CD4-positive, alpha-beta memory T cell (primary cell): ENCODE measurements at regions not wholly inside any gene's neighbourhood (a gene's known extent, or its start where the extent isn't known, plus 50 kb on each side); places are given as distances from the start of the nearest gene placed in this dataset.

Experiments used
- CTCF ChIA-PET: fragments of 350-600 bp; sonication (Branson Sonifier 250); formaldehyde crosslinking; loops from one replicate; lab custom pipeline; 2021; ENCODE audit warnings: inconsistent platforms; ENCODE audit not compliant: partially characterized antibody; lab: Charles Lee
- POLR2A ChIA-PET: fragments of 350-600 bp; sonication (Branson Sonifier 250); formaldehyde crosslinking; loops from one replicate; lab custom pipeline; 2021; ENCODE audit not compliant: partially characterized antibody; lab: Charles Lee
- DNase-seq, 5 donors: peaks; one replicate each; pipeline versions ENCODE4 v3.0.0 to v3.0.0-alpha.2; 2020 to 2022; ENCODE audit warnings: mixed read lengths in 1 of 5
- H3K27ac ChIP-seq: one replicate; pipeline ENCODE4 v1.7.0; 2013; ENCODE audit warnings: low read depth, low read length
- H3K27me3 ChIP-seq: 2 replicates; pipeline ENCODE4 v1.7.0; 2013; ENCODE audit warnings: mild to moderate bottlenecking, low read length, moderate library complexity; ENCODE audit not compliant: insufficient read depth
- H3K36me3 ChIP-seq: 2 replicates; pipeline ENCODE4 v1.7.0; 2013; ENCODE audit warnings: mild to moderate bottlenecking, low read length, moderate library complexity; ENCODE audit not compliant: insufficient read depth
- H3K4me1 ChIP-seq: 2 replicates; pipeline ENCODE4 v1.7.0; 2013; ENCODE audit warnings: mild to moderate bottlenecking, low read length, moderate library complexity; ENCODE audit not compliant: insufficient read depth
- H3K4me3 ChIP-seq, 2 donors: one replicate each; pipeline ENCODE4 v1.7.0; 2013; ENCODE audit warnings: low read length in 2 of 2, mild to moderate bottlenecking in 1 of 2
- H3K9me3 ChIP-seq, 2 donors: one replicate each; pipeline ENCODE4 v1.7.0; 2013; ENCODE audit warnings: low read length in 2 of 2, control low read depth in 1 of 2; ENCODE audit not compliant: control insufficient read depth in 1 of 2
- H3K27ac Mint-ChIP-seq, 7 donors: one replicate each; pipeline ENCODE4 v1.8.0; 2020 to 2021; ENCODE audit warnings: mixed read lengths in 7 of 7, mild to moderate bottlenecking in 6 of 7, inconsistent platforms in 3 of 7, moderate library complexity in 3 of 7
- H3K27me3 Mint-ChIP-seq, 2 donors: one replicate each; pipeline ENCODE4 v1.8.0; 2020 to 2021; ENCODE audit warnings: mixed read lengths in 2 of 2
- H3K36me3 Mint-ChIP-seq, 2 donors: one replicate each; pipeline ENCODE4 v1.8.0; 2020 to 2021; ENCODE audit warnings: mixed read lengths in 2 of 2, inconsistent platforms in 1 of 2, mild to moderate bottlenecking in 1 of 2
- H3K4me1 Mint-ChIP-seq, 4 donors: one replicate each; pipeline ENCODE4 v1.8.0; 2020 to 2021; ENCODE audit warnings: mixed read lengths in 4 of 4, mild to moderate bottlenecking in 1 of 4
- H3K4me3 Mint-ChIP-seq, 8 donors: one replicate each; pipeline ENCODE4 v1.8.0; 2020 to 2021; ENCODE audit warnings: mixed read lengths in 8 of 8, mild to moderate bottlenecking in 7 of 8, moderate library complexity in 6 of 8, inconsistent platforms in 3 of 8
- H3K9me3 Mint-ChIP-seq, 8 donors: one replicate each; pipeline ENCODE4 v1.8.0; 2020 to 2021; ENCODE audit warnings: mixed read lengths in 8 of 8, mild to moderate bottlenecking in 5 of 8, inconsistent platforms in 3 of 8, moderate library complexity in 1 of 8
- intact Hi-C: fragments of 100-400 bp; cut with micrococcal nuclease; formaldehyde crosslinking; loops from one replicate; pipeline ENCODE4 v1.15.1; 2023

DNA sequence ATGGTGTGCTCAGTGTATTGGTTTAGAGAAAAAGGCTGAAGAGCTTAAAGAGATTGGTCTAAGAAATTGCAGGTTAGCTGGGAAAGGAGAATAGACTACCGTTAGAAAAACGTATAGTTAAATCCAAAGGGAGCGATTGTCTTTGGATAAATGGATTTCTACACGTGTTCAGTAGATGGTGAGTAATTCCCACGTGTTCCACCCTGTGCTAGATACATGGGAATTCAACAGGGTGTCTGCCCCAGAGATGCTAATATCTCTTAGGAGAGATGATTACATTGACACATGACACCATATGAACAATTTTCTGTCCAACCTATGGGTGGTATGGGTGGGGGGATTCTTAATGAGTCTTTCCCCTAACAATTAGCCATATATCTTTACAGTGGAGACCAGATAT is 99.8 kb downstream of the TDRD15 start:
- DNase-seq: no peak
- Histone ChIP-seq H3K27ac (no peak overlapping the region), H3K4me3 (no peak overlapping the region), H3K4me1 (no peaks in the 10 kb centered on the region), H3K36me3 (no peaks in the 10 kb centered on the region), H3K9me3 (no peaks in the 10 kb centered on the region), H3K27me3 (no peaks in the 10 kb centered on the region)
- Mint-ChIP-seq H3K27ac (no peak overlapping the region), H3K27me3 (no peaks in the 10 kb centered on the region), H3K9me3 (peaks cover 0 to 3% (median 0%) of the 10 kb centered on the region in 8 donors), H3K4me1 (no peaks in the 10 kb centered on the region), H3K36me3 (no peaks in the 10 kb centered on the region), H3K4me3 (no peak overlapping the region)
- intact Hi-C loops: no loop called here
- ChIA-PET CTCF (no interaction called here), POLR2A (no interaction called here)

DNA sequence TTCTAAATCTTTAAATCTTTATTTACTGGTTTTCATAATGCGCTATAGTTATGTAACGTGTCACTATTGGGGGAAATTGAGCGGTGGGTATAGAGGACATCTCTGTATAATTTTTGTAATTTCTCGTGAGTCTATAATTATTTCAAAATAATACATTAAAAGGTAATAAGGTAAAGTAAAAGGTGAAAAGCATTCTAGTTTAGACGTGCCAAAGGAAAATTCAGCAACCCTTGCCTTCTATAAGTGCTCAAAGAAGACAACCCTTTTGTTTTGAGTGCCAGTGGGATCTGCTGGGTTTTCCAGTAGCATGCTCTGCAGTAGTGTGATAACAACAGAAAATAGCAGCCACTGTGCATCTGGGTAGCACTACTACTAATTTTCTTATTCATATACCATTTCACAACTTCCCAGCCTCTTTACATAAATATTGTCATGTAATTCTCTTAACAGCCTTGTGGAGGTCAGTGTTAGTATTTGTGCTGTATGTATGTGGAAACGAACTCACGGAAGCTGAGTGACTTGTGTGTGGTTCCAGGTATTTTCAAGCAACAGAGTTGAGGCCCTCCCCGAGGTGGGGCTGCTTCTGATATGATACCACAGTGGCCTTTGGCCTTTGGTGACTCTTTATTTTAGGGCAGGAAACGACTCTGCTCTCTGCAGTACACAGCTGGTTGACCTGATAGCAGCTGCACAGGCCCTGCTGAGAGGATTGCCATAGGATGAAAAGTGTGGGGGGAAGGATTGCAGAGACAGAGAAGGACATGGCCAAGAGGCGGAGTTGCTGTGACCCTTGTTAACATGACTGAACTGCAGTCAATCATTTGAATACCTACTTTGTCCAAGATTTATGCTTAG is 104.5 kb downstream of the TDRD15 start:
- H3K9me3 Mint-ChIP-seq: peaks cover 0 to 3% (median 0%) of the 10 kb centered on the region in 8 donors
- Histone ChIP-seq H3K27ac (no peak overlapping the region), H3K27me3 (no peaks in the 10 kb centered on the region), H3K9me3 (peaks cover 0 to 3% of the 10 kb centered on the region in 2 donors), H3K4me3 (no peak overlapping the region), H3K4me1 (no peaks in the 10 kb centered on the region), H3K36me3 (no peaks in the 10 kb centered on the region)
- intact Hi-C loops: no loop called here
- CTCF ChIA-PET: no interaction called here
- H3K36me3 Mint-ChIP-seq: no peaks in the 10 kb centered on the region
- no peak overlapping the region for H3K27ac Mint-ChIP-seq
- H3K27me3 Mint-ChIP-seq: no peaks in the 10 kb centered on the region
- DNase-seq: no peak
- H3K4me3 Mint-ChIP-seq: no peak overlapping the region
- POLR2A ChIA-PET: no interaction called here
- no peaks in the 10 kb centered on the region for H3K4me1 Mint-ChIP-seq

GRCh38 chr2:21229302-21229701 is 105.5 kb downstream of the TDRD15 start:
- Histone ChIP-seq H3K27me3 (no peaks in the 10 kb centered on the region), H3K36me3 (no peaks in the 10 kb centered on the region), H3K9me3 (peaks cover 0 to 3% of the 10 kb centered on the region in 2 donors), H3K4me1 (no peaks in the 10 kb centered on the region), H3K4me3 (no peak overlapping the region), H3K27ac (no peak overlapping the region)
- no peak for DNase-seq
- ChIA-PET POLR2A (no interaction called here), CTCF (no interaction called here)
- Mint-ChIP-seq H3K27me3 (no peaks in the 10 kb centered on the region), H3K4me1 (no peaks in the 10 kb centered on the region), H3K36me3 (no peaks in the 10 kb centered on the region), H3K9me3 (peaks cover 0 to 3% (median 0%) of the 10 kb centered on the region in 8 donors), H3K4me3 (no peak overlapping the region), H3K27ac (no peak overlapping the region)
- intact Hi-C loops: no loop called here

- DNase-seq: no peak
- Histone ChIP-seq H3K4me3 (no peak overlapping the region), H3K36me3 (no peaks in the 10 kb centered on the region), H3K9me3 (peaks cover 0 to 3% of the 10 kb centered on the region in 2 donors), H3K27me3 (no peaks in the 10 kb centered on the region), H3K27ac (no peak overlapping the region), H3K4me1 (no peaks in the 10 kb centered on the region)
- Mint-ChIP-seq H3K9me3 (peaks cover 0 to 3% (median 0%) of the 10 kb centered on the region in 8 donors), H3K4me3 (no peak overlapping the region), H3K4me1 (no peaks in the 10 kb centered on the region), H3K36me3 (no peaks in the 10 kb centered on the region), H3K27ac (no peak overlapping the region), H3K27me3 (no peaks in the 10 kb centered on the region)
- CTCF ChIA-PET: no interaction called here
- intact Hi-C loops: no loop called here
- POLR2A ChIA-PET: no interaction called here
Observed at GRCh38 chr2:21230140-21230539, 106.4 kb downstream of the TDRD15 start.

GRCh38 chr2:21231985-21232384 is 108.2 kb downstream of the TDRD15 start:
- Histone ChIP-seq H3K9me3 (peaks cover 0 to 3% of the 10 kb centered on the region in 2 donors), H3K36me3 (no peaks in the 10 kb centered on the region), H3K27me3 (no peaks in the 10 kb centered on the region), H3K4me1 (no peaks in the 10 kb centered on the region), H3K27ac (no peak overlapping the region), H3K4me3 (no peak overlapping the region)
- no peak overlapping the region for H3K4me3 Mint-ChIP-seq
- H3K27me3 Mint-ChIP-seq: no peaks in the 10 kb centered on the region
- ChIA-PET POLR2A (no interaction called here), CTCF (no interaction called here)
- DNase-seq: no peak
- intact Hi-C loops: no loop called here
- no peaks in the 10 kb centered on the region for H3K4me1 Mint-ChIP-seq
- H3K27ac Mint-ChIP-seq: no peak overlapping the region
- H3K9me3 Mint-ChIP-seq: peaks cover 0 to 3% (median 0%) of the 10 kb centered on the region in 8 donors
- no peaks in the 10 kb centered on the region for H3K36me3 Mint-ChIP-seq

- Mint-ChIP-seq H3K4me1 (no peaks in the 10 kb centered on the region), H3K36me3 (no peaks in the 10 kb centered on the region), H3K9me3 (peaks cover 0 to 3% (median 0%) of the 10 kb centered on the region in 8 donors), H3K4me3 (no peak overlapping the region), H3K27me3 (no peaks in the 10 kb centered on the region), H3K27ac (no peak overlapping the region)
- DNase-seq: no peak
- H3K27ac ChIP-seq: no peak overlapping the region
- H3K4me3 ChIP-seq: no peak overlapping the region
- no peaks in the 10 kb centered on the region for H3K27me3 ChIP-seq
- no peaks in the 10 kb centered on the region for H3K36me3 ChIP-seq
- H3K4me1 ChIP-seq: no peaks in the 10 kb centered on the region
- ChIA-PET POLR2A (no interaction called here), CTCF (no interaction called here)
- peaks cover 0 to 3% of the 10 kb centered on the region in 2 donors for H3K9me3 ChIP-seq
- intact Hi-C loops: no loop called here
Observed at GRCh38 chr2:21233194-21233593, 109.4 kb downstream of the TDRD15 start.

DNA sequence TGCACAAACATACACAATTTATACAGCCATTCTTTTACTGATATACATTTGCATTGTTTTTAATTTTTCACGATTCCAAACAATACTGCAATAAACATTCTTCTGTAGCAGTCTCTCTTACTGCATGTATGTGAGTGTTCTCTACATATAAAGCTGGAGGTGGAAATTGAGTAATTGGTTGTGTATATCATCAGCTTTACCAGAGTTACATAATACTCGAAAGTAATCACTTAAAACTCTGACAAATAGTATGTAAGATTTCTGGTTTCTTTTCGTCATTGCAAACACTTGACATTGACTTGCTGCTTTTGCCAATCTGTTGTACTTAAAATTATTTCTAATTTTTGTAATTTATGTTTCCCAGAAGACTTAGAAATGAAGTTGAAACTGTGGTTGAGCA is 110.2 kb downstream of the TDRD15 start:
- POLR2A ChIA-PET: no interaction called here
- H3K4me3 Mint-ChIP-seq: no peak overlapping the region
- CTCF ChIA-PET: no interaction called here

More for the DNA sequence above, 110.2 kb downstream of the TDRD15 start:
- Histone ChIP-seq H3K9me3 (peaks cover 0 to 3% of the 10 kb centered on the region in 2 donors), H3K27me3 (no peaks in the 10 kb centered on the region), H3K36me3 (no peaks in the 10 kb centered on the region), H3K4me1 (no peaks in the 10 kb centered on the region), H3K4me3 (no peak overlapping the region), H3K27ac (no peak overlapping the region)
- H3K9me3 Mint-ChIP-seq: peaks cover 0 to 3% (median 0%) of the 10 kb centered on the region in 8 donors
- no peaks in the 10 kb centered on the region for H3K27me3 Mint-ChIP-seq
- no peak overlapping the region for H3K27ac Mint-ChIP-seq
- intact Hi-C loops: no loop called here
- no peaks in the 10 kb centered on the region for H3K4me1 Mint-ChIP-seq
- no peak for DNase-seq
- no peaks in the 10 kb centered on the region for H3K36me3 Mint-ChIP-seq
